HG03521 (cell line): ENCODE measurements at regions not wholly inside any gene's neighbourhood (a gene's known extent, or its start where the extent isn't known, plus 50 kb on each side); places are given as distances from the start of the nearest gene placed in this dataset.

ENCODE experiments used
- ATAC-seq: cut with Tn5 transposase; IDR thresholded peaks from one replicate; pipeline ENCODE4 v1.9.1; 2021; ENCODE audit warnings: mild to moderate bottlenecking, moderate library complexity; ENCODE audit not compliant: unreplicated experiment

DNA sequence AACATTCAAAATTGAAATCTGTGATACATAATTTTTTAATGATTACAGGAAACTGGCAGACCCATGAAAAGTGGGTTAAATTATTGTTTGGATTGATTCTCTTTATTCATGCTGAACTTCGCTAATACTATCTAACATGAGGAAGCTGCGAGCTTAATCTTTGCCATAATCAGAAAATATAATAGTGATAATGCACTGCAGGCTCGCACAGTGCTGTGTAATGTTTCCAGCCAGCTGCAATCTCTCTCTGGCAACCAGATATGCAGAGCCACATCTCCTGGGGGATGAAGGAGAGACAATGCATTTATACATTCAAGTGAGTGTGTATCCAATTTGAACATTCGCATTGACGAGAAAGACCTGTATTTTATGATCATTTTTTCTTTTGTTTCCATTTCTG, 669.7 kb upstream of the RGMB start:
- no peak for ATAC-seq

DNA sequence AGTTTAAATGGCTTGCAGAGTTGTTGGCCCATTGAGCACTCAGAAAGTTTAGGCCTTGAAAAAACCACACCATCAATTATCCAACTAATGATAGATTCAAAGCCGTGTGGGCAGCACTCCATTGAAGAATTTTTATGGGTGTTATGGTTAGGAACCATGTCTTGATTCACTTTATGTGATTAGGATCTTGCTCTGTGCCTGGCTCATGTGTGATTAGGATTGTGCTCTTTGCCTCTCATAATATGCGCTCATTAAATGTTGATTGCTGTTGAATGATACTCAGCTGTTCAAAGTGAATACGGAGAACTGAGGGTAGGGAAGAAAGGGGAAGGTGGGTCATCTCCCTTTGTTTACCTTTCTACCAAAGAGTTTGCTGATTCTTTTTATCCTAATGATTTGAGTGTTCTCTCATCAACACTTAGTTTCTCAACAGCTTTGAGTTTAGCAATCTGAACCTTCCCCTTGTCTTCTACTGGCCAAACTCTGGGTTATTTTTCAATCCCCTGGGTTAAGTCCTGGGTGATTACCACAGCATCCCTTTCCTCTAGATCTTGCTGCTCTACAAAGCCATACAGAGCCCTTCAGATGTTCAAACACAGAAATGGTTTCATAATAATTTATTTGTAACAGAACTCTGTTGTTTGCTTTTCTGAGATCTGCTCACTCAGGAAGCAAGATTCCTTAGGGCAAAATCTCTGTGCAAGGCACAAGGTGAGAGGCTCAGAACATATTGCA, 668.8 kb upstream of the RGMB start:
- no peak for ATAC-seq

DNA sequence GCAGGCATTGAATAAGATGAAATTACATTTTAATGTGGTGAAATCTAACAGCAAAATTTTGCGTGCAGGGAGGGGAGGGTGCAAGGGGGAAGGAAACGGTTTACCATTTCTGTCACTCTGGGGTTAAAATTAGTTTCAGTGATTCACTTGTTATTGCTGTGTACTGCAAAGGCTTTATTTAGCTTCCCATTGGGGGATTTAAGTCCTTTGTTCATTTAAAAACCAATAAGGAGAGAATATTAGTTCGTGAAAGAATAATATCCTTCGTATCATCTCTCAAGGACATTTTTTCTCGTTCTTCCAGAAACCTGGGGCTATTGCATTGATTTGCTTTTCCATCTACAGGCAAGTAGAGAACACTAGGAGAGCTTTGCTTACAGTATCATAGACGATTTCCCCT, 667.8 kb upstream of the RGMB start:
- ATAC-seq, result no peak

DNA sequence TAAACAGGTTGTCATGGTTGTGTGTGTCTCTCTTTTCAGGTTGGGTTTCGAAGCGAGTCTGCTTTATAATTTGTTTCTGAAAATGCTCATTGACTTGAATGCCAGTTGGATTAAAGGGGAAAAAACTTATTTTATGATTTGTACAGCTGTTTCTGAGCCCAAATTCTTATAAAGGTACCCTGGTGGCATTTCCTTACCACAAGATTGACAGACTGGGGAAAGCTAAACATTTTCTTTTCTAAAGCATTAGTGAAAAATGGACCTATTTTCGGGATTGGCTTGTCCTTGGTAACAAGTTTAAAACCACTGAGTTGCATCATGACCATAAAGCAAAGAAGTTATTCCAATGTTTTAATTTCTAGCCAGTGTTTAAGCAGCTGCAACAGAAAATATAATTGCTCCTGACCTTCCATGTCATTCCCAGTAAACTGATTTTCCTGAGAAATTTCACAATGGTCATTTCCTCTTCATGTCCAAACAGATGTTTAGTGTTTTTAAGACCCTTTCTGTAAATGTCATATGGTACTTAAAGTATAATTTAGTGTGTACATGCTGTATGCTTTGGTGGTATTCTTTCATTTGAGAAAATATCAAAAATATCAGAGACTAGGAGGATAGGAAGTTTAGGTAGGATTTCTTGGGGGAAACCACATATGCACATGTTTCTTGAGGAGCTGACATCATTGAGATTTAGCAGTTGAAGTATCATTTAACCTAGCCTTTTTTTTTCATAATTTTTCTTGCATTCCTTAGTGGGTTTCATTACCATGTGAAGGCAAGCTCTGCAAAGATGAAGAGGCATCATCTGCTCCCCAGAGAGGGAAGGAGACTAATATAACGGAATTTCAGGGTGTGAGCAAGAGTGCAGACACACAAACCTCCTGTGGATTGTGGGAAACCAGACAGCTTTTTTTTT, 667.1 kb upstream of the RGMB start:
- no peak for ATAC-seq

DNA sequence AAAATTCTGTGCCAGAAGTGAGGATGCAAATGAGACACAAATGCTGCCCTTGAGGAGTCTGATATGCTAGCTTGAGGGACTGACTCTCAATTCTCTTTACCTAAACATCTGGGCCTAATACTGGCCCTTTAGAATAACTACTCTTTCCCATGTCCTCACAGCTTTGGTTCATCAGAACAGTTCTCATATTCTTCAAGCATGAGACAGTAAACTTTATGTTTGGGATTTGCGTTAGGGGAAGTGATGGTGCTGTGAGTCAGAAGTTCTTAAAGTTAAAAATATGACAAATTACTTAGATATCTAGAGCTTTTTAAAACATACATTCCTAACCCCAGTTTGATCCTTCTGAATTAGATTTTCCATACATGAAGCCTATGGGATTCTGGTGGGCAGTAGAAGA, 665.0 kb upstream of the RGMB start:
- no peak for ATAC-seq

DNA sequence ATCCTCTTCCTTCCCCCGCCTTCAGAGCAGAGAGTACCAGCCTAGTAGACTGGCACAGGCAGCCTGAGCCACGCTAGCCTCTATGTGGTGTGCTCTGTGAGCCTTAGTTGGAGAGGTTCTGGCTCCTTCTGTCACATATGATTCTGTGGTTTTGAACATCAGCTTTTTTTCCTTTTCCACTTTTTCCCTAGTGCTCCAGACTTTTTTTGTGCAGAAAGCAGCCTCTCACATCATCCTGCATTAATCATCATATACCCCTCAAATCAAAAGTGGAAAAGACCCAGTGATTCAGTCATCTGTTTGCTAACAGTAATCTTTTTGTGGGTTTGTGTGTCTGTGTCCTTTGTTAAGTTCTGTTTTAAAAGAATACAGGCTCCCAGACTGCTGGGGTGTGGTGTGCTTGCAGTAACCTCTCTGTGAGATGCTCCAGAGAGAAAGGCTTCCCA, 663.9 kb upstream of the RGMB start:
- no peak for ATAC-seq

DNA sequence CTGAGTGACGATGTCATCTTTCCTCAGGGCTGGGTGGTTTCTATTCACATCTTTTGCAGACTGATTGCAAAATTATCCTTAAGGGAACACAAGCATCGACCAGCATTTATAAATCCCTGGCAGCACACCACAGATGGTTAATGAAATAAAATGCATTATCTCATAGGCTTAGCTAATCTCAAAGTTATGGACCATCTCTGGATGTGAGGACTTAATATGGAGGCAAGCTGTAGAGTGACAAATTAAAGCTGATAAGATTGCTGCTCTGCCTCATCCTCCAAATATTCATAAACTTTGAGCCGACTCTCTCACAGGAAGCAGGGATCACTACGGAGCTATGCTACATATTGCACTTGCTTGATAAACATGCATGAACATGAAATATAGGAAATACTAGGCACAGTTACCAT, 663.2 kb upstream of the RGMB start:
- ATAC-seq, result no peak

DNA sequence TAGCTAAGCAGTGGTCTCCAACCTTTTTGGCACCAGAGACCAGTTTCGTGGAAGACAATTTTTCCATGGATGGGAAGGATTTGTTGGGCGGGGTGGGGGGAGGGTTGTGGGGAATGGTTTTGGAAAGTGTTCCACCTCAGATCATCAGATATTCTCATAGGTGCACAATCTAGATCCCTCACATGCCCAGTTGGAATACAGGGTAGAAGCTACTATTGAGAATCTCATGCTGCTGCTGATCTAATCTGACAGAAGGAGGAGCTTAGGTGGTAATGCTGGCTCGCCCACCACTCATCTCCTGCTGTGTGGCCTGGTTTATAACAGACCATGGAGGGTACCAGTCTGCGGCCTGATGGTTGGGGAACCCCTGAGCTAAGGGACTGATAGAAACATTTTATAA, 662.7 kb upstream of the RGMB start:
- no peak for ATAC-seq

DNA sequence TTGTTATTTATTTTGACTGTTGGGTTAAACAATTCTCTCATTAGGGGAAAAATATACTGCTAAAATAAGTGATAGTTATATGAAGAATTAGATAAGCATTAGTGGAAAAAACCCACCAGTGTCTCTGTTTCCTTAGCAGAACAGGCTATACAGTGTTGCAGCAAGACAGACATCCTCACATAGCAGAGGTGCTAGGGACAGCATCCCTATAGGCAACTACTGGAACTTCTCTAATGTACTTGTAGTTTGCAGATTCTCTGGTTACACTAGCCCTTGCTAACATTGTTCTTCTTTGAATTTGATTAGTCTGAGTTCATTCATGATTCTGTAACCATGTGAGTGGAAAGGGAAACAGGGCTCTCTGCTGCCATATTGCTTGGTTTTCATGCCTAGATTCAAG, 661.8 kb upstream of the RGMB start:
- ATAC-seq, result no peak

DNA sequence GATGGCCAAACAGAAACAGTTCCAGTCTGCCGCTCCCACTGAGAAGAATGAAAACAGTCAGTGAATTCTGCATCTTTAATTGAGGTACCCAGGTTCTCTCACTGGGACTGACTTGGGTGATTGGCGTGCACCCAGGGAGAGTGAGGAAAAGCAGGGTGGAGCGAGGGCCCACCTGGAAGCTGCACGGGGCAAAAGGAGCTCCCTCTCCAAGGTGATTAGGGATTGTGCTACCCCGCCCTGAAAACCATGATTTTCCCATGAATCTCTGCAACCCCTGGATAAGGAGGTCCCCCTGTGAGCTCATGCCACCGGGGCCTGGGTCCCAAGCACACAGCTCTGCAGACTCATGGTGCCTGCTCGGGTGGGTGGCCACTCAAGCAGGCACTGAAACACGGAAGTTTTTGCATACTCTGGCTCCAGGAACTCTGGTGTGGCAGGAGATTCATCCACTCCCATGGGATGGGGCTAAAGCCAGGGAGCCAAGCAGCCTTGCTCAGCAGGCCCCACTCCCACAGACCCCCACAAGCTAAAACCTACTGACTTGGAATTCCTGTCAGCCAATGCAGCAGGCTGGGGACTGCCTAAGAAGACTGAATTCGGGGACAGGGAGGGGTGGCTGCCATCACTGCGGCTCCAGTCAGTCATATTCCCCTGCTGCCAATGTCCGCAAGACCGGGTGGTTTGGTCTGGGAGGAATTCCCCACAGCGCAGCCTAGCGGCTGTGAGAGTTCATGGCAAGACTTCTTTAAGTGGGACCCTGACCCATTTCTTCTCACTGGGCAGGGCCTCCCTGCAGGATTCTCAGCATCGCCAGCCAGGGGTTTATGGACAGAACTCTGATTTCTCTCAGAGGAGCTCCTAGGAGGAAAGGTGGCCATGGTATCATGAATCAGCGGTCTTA, 652.2 kb upstream of the RGMB start:
- ATAC-seq, result no peak

DNA sequence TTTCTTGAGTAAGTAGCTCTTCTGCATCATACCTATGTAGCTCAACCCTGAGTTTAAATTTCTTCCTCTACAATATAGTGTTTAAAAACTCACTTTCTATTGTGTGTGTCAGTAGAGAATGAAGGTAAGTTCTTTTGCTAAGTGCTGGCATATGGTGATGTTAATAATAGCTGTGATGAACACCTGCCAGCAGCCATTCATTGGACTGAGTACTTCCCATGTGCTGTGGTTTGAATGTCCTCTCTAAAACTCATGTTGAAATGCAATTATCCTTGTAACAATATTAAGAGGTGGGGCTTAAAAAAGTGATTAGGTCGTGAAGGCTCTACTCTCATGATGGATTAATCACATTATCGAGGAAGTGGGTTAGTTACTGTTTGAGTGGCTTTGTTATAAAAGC, 645.2 kb upstream of the RGMB start:
- ATAC-seq, result no peak

DNA sequence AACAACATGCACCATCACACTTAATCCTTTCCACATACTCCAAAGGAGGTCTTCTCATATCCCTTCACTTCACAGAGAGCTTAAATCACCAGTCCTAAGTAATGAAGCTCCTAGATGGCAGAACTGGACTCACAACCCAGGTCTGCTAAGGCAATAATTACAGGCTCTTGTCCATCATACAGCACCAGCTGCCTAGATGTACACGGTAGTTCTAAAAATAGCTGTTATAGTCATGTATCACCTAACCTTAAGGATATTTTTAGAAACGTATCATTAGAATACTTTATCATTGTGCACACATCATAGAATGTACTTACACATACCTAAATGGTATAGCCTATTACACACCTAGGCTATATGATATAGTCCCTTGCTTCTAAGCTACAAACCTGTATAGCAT, 644.6 kb upstream of the RGMB start:
- no peak for ATAC-seq

DNA sequence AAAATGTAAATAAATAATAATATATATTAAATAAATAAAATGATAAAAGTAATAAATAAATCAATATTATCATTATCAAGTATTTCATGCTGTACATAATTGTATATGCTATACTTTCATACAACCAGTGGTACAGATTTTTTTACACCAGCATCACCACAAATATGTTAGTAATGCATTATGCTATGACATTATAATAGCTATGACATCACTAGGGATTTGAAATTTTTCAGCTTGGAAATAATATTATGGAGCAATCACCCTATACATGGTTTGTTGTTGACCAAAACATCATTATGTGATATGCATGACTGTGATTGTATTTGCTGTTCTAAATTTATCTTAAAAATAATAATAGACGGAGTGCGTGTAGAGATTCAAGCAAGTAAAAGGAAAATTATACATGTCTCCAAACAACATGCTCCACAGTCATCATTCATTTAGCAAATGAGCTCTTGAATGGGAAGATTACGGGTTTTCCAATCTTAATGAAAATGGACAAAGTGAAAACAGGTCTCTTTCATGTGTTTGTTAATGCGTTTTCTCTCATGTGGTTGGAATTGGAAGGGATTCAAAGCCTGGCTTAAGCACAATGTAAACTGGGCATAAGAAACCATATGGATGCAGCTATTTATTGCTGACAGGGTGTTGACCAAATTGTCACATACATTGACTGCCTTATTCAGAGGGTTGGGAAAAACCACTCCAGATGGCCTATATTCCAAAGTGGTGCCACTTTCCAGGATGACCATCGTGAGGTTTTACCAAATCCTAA, 643.0 kb upstream of the RGMB start:
- no peak for ATAC-seq

DNA sequence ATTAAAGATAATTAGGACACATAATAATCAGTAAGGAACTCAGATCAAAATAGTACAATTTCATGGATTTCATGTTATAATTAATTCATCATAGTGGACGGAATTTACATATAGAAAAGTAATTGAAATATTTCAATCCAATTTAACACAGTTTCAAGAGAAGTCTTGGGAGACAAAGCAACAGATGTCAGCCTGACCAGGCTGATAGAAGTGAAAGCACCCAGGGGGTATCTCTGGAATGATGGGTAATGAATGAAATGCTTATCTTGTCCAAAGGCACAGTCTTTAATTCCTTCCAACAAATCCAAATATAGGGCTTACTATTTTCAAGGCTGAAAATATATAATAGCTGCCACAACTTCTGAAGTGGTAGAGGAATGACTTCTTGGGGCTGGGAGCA, 629.3 kb upstream of the RGMB start:
- ATAC-seq, result no peak

DNA sequence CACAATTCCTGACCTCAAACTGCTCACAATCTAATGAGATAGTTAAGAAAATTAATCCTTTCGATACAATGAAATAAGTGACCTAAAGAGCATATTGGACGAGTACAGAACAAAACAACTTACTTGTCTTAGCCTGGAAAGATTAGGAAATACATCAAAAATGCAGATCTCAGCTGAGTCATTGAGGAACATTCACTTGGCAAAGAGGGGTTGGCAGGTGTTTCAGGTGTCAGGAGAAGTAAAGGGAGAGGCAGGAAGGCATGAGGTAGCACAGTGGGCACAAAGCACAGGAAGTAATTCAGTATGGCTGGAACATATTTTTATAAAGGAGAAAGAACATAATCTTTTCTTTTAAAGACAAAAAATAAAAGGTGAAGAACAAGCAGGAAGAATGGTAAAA, 628.8 kb upstream of the RGMB start:
- ATAC-seq, result no peak

DNA sequence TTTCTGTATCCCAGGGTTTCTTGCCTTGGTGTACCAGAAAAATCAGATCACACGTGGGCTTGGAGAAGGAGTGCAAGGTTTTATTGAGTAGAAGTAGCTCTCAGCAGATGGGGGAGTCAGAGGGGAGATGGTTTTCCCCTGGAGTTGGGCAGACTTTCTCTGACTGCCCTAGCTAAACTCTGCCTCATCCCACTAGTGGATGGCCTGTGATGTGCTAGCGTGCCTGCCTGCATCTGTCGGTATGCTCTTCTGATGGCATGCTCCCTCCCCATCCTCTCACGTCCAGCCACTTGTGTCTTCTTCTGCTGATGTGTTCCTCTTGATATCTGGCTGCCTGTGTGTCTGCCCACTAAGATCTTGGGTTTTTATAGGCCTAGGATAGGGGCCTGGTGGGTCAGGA, 616.1 kb upstream of the RGMB start:
- ATAC-seq, result no peak

DNA sequence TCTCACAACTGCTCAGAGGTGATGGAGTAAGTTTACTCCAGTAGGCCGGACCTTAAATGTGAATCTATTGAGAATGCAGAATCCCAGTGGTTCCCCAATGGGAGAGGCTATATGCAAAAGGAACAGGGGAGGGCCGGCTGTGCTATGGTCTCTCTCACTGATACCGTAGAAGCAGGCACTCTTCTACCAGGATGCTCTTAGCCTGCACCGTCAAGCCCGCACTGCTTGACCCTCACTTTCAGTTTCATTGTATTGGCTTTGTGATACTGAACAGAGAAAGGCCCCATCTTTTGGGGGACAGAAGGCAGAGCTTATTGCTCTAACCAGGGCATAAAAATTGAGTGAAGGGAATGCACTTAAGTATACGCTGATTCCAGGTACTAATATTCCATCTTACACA, 615.0 kb upstream of the RGMB start:
- no peak for ATAC-seq

DNA sequence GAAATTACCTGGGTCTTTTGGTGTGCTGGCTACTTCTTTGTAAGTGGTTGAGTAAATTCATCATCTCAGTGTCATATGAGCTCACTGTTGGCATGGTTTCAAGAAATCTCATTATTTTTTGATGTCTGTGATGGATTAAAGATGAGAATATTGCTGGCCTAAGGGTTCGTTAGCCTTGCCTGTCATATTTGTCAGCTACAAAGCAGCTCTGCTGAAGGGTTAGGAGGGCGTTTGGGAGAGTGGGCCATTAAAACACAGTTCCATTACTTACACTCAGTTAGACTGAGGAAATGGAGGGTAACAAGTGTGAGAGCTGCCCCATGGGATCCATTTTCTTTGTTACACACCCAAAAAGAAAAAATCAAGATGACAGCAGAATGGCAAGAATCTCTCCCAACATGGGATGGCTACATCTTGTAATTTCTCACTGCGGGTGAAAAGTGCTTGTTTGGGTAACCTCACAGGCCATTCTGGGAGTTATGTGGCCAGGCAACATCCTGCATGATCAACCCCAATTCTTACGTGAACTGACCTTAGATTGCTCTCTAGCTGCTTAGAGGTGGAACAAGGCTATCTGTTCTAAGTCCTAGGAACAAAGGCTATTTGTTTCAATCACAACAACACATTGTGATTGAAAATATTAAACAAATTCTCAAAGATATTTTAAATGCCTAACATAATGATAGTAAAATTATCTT, 609.5 kb upstream of the RGMB start:
- no peak for ATAC-seq

DNA sequence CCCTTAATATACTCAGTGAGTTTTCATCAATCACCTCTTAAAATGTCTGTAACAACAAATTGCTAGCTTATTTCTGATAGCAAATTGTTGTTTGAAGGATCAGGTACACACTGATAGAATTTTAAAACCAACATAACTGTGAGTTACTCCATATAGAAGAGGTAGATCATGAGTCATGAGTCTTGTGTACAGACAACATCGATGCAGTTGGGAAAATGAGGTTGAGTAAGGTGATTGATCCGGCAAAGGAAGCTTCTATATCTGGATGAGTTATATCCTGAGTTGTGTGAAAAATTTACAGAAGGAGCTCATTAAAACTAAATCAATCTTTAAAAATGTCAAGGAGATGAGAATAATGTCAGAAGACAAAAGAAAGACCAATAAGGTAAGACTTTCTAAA, 604.6 kb upstream of the RGMB start:
- ATAC-seq, result no peak

DNA sequence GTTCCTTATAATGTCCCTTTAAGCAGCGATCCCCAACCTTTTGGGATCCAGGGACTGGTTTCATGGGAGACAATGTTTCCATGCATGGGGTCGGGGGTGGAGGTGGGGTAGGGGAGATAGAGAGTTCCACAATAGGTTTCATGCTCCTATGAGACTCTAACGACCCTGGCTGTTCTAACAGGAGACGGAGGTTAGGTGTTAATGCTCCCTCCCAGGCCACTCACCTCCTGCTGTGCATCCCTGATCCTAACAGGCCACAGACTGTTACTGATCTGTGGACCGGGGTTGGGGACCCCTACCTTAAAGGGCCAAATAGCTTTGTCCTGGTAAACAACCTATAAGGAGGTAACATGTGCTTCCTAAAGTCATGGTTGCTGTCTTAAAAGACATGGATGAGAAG, 602.5 kb upstream of the RGMB start:
- ATAC-seq, result no peak
